ENCODE measurements at regions not wholly inside any gene's neighbourhood (a gene's known extent, or its start where the extent isn't known, plus 50 kb on each side); places are given as distances from the start of the nearest gene placed in this dataset.
"Not testable (repeated sequence)": the region's sequence is repeated elsewhere in the genome, so short reads cannot be mapped to it uniquely, and the experiment has no call there.

DNA sequence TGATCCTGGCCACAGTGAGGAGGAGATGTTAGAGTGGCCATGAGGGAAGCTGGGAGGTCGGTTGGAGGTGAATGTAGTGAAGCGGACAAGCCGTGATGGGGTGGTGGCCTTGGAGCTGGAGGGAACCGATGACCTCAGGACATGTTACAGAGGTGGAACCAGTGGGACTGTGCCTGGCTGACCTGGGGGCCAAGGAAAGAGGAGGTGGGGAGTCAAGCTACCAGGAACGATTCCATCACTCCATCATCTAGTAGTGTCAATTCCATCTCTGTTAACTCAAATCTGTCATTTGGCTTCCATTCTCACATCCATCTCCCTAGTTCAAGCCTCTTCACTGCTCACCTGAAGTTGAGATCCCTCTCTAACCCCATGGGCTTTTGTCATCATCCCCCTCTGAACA is 102.4 kb upstream of the LYZL2 start:
- no peak for DNase-seq (ENCODE audit: low read depth)

DNA sequence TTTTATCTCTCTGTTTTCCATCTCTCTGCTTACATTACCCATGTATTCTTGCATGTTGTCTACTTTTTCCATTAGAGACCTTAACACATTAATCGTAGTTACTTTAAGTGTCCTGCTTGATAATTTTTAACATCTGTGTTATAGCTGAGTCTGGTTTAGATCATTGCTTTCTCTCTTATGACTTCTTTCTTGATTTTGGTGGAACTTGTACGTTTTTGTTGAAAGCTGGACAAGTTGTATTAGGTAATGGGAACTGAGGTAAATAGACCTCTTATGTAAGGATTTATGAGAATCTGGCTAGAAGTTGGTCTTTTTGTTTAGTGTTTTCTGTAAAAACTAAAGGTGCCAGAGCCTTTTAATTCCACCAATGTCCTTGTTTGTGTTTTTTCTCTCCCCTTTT is 100.8 kb upstream of the LYZL2 start:
- no peak for DNase-seq (ENCODE audit: low read depth)

DNA sequence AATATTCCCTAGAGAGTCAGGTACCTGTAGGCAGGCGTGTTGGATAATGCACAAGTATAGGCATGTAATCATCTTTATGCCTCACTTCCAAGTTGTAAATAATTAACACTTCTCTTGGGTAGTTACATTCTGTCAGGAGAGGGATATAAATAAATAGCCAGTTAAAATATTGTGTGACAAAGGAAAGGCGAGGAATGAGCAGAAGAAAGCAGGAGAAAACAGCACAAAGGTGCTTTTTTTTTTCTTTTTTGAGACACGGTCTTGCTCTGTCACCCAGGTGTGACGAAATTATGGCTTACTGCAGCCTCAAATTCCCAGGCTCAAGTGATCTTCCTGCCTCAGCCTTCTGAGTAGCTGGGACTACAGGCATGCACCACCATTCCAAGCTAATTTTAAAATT is 99.2 kb upstream of the LYZL2 start:
- no peak for DNase-seq (ENCODE audit: low read depth)

DNA sequence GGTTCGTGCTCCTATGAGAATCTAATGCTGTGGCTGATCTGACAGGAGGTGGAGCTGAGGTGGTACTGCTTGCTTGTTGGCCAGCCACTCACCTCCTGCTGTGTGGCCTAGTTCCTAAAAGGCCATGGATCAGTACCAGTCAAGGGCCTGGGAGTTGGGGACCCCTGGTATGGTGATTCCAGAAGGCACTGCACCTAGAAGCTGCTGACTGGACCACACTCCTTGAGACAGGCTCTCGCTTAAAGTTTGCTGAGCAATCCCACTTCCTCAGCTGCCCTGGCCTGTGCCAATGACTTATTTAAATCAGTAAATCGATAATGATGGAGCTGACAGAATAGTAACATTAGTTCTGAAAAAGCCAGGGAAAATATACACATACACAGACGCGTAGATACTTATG is 98.6 kb upstream of the LYZL2 start:
- no peak for DNase-seq (ENCODE audit: low read depth)

DNA sequence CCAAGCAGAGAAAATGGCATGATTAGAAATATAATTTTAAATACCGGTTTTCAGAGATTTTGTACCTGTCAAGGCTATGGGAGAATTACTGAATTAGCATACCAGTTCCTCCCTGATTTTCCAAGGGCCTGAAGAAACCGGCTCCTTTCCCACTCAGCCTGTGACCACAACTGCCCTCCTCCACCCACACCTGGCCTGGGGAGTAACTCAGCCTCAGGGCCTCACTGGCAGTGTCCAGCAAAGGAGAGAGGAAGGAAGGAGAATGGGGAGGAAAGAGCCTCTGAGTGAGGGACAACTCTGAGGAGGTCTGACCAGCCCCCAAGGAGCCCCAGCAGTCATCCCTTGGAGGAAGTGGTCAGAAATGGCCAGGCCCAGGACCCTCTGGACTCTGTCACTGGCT is 98.0 kb upstream of the LYZL2 start:
- no peak for DNase-seq (ENCODE audit: low read depth)

DNA sequence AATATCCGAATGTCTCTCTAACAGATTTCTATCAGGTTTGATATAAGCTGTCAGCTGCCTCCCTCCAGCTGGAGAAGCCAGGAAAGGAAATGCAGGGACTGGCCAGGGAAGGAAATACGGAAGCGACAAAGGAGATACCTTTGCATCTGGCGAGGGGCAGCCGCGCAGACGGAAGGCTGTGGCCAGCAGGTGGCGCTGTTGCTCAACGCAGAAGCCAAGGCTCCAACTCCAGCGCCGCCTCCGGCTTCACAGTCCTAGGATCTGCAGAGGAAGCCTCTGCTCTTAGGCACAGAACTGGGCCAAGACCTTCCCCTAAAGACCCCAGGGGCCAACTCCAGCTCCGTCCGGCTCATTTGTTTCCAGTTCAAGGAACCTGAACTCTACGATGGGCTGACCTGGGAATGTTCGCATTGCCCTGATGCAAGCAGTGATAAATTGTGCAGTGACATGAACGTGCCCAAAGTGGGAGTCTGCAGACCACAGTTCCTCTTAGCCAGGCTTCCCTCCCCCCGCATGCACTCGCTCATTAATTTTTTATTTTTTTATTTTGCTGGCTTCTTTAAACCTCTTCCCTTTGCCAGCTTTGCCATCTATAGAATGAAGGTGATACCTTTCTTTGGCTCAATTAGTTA is 97.3 kb upstream of the LYZL2 start:
- DNase-seq (ENCODE audit: low read depth): peak; percentile 82

DNA sequence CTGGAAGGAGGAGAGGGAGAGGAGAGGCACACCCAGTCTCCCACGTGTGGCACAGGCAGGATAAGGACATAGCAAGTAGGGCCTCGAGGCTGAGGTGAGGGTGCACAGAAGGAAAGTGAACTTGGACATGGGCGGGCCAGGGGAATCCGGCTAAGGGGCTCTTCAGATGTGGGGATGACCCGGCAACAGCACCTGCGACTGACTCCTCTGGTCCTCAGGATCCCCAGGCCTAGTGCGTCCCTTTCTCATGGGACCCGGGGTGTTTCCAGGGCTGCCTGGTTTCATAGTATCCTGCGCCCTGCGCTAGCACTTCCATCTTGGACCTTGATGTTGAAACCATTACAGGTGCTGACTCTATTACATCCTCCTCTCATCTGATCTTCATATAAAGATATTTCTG is 96.1 kb upstream of the LYZL2 start:
- DNase-seq (ENCODE audit: low read depth): no peak

DNA sequence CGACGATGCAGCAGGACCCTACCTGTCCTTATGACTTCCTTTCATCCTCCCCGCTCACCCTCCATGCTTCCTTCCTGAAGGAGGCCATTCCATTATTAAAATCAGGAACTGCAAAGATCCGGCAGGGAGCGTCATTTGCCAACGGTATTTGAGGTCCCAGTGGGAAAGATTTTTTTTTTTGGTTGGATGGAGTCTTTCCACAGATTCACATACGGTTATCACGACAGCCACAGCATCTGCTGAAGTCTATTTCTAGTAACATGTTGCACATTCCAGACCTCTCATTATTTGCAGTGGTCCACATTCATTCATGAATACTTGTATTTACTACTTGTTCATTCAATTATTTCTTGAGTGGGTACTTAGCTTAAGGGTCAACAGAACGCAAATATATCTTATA is 94.7 kb upstream of the LYZL2 start:
- DNase-seq (ENCODE audit: low read depth): no peak

DNA sequence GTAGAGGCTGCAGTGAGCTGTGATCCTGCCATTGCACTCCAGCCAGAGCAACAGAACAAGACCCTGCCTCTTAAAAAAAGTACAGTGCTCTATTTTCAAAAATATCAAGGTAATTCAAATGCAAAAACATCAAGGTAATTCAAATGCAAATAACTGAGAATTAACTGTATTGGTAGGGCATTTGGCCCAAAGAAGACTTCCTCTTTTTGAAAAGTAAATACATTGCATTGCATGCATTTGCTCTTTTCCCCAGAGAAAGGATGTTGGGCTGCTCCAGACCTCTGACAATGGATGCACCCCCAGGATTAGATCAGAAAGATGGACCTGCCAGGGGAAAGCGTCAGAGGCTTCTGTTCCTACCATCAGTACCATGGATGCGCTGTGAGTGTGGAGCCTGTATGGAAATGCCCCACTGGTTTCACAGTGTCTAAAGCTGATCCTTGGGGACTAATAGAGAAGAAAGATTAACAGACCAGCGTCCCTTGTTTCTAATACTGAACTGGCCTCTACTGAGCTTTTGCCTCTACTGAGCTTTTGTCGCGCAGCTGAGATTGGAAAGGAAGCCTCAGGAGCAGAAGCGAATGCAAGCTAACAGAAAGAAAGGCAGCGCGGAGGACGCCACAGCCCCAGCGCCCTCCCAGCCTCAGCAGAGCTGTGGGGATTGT is 93.5 kb upstream of the LYZL2 start:
- no peak for DNase-seq (ENCODE audit: low read depth)

DNA sequence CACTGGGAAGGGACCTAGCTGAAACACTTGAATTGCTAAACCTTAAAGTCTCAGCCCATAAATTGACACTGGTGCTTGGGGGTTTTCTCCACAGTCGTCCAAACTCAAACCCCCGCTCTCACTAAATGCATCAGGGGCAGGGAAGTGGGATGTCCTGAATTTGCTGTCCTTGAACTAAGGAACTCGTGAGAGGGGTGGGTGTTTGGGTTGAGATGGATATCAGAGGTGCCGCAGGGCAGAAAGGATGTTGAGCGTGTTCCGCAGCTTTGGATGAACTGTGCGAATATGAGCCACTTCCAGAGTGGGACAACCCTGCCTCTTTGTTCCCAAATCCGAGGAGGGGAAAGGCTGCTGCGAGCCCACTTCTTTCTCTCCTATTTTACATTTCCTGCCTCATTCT is 90.3 kb upstream of the LYZL2 start:
- no peak for DNase-seq (ENCODE audit: low read depth)

DNA sequence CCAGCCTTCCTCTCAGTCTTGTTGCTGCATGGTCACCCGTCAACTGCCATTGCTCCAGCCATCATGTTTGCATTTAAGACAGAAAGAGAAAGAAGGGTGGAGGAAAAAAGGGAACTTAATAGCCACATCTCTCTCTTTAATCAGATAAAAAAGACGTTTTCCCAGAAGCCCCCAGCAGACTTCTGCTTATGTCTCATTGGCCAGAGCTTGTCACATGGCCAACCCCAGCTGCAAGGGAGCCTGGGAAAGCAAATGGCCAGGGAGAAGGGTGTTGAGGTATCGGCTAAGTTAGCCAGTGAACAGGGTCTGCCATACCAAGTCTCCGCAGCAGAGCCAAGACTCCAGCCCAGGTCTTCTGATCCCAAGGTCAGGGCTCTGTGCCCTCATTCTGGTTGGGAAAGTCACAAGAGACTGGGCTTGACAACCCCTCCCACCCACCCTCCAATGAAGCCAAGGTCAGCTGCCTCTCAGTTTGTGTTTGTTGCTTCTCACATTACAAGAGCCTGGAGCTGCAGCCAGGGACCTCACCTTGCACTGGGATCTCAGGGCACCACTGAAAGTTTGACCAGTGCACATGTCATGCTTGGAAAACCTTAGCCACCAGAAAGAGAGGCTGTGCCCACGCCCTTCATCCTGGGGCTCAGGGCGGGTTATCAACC is 80.3 kb upstream of the LYZL2 start:
- no peak for DNase-seq (ENCODE audit: low read depth)

DNA sequence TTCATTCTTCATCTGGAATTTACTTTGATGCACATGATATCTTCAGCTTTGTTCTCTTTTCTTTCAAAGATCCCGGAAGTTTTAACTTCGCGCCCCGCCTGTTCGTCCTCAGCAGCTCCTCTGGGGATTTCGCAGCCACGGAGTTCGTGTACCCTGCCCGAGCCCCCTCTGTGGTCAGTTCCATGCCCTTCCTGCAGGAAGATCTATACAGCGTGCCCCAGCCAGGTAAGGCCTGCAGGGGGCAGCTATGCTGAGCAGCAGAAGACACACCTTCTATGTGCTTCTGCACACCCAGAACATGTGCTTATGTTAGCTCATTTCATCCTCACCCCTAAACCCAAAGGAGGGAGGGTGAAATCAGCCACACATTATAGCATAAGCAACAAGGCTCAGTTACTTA is 79.7 kb upstream of the LYZL2 start:
- no peak for DNase-seq (ENCODE audit: low read depth)

DNA sequence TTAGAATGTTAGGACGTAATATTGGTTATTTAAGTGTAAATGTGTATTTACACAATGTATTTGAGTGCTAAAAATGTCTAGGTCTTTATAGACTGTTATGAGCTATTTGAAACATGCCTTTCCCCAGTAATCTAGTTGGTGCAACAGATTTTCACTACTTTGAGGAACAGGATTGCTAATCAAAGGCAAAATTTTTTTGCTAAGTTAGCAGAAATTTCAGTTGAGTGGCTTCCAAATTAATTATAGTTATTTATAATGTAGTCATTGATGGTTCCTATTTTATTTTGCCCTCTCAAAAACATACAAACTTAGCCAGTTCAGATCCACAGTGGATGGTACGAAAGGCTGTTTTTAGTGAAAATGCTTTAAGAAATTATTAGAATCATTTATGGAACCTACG is 78.7 kb upstream of the LYZL2 start:
- no peak for DNase-seq (ENCODE audit: low read depth)

DNA sequence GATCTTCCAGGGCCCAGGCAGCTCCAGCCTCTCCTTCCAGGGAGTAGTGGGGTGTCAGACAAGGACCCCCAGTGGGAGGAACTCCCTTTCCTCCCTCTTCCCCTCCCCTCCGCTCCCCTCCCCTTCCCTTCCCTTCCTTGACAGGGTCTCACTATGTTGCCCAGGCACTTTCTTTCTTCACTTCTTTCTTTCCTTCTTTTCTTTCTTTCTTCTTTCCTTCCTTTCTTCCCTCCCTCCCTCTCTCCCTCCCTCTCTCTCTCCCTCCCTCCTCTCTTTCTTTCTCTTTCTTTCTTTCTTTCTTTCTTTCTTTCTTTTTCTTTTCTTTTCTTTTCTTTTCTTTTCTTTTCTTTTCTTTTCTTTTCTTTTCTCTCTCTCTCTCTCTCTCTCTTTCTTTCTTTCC is 76.6 kb upstream of the LYZL2 start:
- not testable (repeated sequence) for DNase-seq (ENCODE audit: low read depth)

DNA sequence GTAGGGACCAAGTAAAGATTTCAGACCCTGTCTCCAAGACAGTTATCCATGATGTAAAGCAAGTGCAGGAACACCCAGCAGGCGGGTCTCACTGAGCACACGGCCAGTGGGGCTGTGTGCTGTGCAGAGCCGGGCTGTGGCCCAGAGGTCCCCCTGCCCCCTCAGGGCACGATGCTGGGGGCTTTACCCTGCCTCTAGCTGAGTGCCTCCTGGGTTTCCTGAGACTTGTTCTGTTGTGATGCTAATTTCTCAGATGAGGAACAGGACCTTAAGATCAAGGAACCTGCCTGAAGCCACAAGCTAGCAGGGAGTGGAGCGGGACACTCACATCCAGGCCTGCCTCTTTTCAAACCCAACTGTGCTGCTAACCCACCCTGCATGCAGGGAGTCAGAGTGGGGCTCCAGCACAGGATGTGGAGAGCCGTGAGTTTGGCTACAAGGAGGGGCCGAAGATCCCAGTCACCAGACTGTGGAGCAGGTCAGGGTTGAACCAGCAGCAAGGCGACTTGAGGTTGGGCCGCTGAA is 76.1 kb upstream of the LYZL2 start:
- DNase-seq (ENCODE audit: low read depth): no peak

DNA sequence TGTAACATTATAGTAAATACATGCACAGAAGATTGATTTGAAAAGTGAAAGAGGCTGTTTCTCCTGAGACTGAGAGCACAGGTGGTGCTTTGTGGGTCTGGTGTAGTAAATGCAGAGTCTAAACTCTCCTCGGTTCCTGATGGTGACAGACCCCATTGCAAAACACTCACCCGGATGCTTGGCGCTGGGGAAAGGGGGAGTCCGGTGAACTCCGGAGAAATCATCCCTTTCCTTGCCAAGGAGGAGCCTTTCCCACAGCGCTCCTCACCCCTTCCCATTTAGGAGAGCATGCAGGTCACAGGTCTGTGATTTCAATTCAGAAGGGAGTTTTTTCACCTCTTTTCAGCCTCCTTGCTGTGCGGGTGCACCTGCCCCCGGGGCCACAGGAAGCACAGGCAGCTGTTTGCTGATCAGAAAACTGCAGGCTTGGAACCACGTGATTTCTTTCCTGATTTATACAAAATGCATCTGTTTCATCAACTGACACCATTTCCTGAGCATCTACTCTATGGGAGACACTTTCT is 75.6 kb upstream of the LYZL2 start:
- no peak for DNase-seq (ENCODE audit: low read depth)

DNA sequence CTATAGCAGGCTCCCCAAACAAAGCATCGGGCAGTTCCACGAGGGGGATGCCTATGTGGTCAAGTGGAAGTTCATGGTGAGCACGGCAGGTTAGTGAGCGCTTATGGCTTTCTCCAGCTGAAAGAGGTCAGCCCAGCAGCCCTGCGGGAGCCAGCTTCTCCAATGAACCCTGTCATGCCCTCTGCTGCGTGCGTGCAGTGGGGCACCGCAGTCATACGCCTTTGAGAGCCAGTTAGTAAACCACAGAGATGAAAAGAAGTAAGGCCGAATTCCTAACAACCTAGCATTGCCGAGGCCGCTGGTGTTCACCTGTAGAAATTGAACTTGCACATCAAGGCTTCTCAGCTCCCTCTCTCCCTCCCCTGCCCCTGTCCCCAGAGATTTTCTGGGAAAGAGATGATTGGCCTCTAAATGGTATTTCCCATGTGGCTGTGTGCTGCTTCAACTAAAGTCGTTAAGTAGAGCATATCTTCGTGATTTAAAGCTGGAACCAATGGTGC is 75.1 kb upstream of the LYZL2 start:
- DNase-seq (ENCODE audit: low read depth): peak; percentile 48

DNA sequence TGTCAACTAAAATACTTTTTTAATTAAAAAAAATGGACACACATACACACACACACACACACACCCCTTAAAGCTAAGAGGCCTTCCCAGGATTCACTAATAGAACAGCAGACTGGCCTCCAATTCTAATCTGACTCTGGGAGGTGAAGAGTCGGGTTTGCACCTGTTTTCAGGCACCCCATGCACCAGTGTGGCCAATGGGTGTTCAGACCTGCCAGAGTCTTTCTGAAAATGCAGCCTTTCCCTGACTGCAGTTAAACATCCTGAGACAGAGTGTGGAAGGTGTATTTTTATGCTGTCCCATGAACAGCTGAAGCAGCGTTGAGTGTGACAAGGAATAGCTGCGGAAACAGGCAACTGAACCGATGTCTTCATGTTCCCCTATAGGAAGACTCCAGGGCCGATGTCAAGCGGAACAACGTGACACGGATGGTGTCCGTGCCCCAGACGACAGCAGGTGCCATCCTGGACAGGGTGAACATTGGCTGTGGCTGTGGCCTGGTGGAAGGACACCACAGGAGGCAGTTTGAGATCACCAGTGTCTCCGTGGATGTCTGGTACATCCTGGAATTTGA is 74.6 kb upstream of the LYZL2 start:
- DNase-seq (ENCODE audit: low read depth): no peak

DNA sequence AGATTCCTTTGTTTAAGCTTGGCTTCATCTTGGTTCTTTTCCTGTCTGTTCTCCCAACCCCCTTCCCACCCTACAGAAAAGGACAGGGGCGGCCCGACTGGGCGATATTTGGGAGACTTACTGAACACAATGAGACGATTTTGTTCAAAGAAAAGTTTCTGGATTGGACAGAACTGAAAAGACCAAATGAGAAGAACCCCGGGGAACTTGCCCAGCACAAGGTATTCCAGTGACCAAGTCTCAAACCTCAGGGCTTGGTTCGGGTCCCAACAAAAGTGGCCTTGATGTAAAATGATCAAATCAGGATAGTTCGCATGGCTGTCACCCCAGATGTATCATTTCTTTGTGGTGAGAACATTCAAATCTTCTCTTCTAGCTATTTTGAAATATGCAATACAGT is 73.9 kb upstream of the LYZL2 start:
- not testable (repeated sequence) for DNase-seq (ENCODE audit: low read depth)

DNA sequence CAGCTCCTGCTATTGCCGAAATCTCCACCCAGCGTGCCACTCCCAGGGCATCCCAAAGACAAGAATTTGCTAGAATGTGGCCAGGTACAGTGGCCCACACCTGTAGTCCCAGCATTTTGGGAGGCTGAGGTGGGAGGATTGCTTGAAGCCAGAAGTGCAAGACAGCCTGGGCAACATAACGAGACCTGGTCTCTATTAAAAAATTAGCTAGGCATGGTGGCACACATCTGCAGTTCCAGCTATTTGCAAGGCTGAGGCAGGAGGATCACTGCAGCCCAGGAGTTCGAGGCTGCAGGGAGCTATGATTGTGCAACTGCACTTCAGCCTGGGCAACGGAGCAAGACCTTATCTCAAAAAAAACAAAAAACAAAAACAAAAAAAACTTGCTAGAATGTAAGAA is 73.3 kb upstream of the LYZL2 start:
- no peak for DNase-seq (ENCODE audit: low read depth)

DNA sequence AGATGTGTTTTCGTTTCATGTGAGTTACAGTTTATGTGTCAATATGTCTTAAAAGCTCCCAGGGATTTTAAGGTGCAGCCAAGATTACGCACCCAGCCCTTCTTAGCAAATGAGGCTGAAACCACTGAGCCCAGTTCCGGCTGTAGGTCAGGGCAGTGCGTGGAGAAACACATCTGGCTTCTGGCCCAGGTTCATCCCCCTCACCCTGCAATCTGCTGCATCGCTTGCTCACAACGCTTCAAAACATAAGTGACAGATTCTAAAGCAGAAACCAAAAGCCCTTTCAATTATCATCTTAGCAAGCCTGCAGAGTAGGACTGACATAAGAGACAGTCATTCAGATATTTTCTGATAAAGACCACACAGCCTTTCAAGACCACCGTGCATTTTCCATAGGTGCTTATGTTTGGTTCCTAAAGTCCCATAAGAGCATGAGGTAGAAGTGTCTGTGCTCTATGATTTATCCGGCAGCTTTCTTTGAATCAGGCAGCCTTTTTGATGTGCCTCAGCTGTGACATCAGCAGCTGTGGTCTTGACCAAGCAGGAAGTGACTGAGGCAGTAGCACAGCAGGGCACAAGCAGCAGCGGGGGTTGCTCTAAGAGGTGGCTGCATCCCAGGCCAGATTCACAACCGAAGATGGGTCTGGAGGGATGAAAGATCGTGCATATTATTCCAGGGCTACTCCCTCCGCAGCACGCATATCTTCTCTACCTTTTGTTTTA is 72.1 kb upstream of the LYZL2 start:
- peak; percentile 79 for DNase-seq (ENCODE audit: low read depth)

DNA sequence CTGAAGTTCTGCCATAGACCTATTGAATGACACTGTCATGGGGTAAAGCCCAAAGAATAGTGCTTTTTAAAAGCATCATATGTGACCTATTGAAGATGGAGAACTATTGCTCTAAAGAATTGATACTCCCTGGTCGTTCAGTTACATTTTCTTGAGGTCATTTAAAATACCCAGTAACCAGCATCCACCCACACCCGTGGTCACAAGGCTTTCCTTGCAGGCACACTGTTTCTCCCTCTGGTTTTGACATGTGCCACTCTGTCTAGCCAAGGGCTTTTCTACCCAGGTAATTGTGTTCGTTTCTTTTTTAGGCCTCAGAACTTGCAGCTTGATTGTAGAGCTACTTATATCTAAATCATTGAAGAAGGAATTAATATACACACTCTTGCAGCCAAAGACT is 68.3 kb upstream of the LYZL2 start:
- DNase-seq (ENCODE audit: low read depth): no peak
